Activated T-cell treated with anti-CD3 and anti-CD28 coated beads for 1 hour (primary cell): ENCODE measurements at regions not wholly inside any gene's neighbourhood (a gene's known extent, or its start where the extent isn't known, plus 50 kb on each side); places are given as distances from the start of the nearest gene placed in this dataset.
A peak's percentile ranks its signal among the peaks of the same experiment; 100 is the strongest.

Source experiments
- DNase-seq: peaks from one replicate; pipeline ENCODE4 v3.0.0-alpha.2; 2020; ENCODE audit warnings: low read depth

GRCh38 chr20:52783769-52784168, 188.4 kb upstream of the TSHZ2 start:
- DNase-seq = peak; percentile 2

- no peak for DNase-seq
Measured at GRCh38 chr20:52780462-52780861, 191.7 kb upstream of the TSHZ2 start.

GRCh38 chr20:52779125-52779524, 193.0 kb upstream of the TSHZ2 start:
- no peak for DNase-seq

- DNase-seq = no peak
Measured at GRCh38 chr20:52777171-52777570, 195.0 kb upstream of the TSHZ2 start.

DNA sequence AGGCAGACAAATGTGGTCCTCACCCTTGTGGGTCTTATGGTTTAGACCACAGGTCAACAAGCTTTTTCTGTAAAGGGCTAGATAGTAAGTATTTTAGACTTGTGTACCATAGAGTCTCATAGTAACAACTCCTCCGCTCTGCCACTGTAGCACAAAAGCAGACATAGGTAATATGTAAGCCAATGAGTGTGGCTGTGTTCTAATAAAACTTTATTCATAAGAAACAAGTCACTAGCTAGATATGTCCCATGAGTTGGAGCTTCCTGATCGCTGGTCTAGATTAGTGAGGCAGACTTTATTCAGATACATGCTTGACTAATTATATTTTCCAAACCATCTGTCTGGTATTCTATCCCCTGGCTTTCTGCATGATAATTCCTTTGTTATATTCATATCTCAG, 196.4 kb upstream of the TSHZ2 start:
- no peak for DNase-seq

DNA sequence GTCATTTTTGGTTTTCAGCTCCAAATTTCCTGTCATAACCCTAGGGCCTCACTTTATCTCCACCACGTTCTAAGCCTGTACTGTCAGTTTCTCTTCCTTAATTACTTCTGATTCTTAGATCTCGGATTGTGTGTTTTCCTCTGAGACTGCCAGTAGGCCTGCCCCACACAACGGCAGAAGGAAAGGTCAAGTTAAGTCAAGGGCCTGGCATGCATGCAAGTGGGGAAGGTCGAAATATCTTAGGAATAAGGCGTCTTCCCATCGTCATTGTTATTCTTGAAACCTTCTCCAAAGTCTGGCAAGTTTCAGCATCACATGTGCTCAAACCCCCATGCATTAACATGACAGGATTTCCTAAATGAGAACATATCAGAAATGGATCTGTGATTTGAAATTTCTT, 203.5 kb upstream of the TSHZ2 start:
- DNase-seq = no peak

DNA sequence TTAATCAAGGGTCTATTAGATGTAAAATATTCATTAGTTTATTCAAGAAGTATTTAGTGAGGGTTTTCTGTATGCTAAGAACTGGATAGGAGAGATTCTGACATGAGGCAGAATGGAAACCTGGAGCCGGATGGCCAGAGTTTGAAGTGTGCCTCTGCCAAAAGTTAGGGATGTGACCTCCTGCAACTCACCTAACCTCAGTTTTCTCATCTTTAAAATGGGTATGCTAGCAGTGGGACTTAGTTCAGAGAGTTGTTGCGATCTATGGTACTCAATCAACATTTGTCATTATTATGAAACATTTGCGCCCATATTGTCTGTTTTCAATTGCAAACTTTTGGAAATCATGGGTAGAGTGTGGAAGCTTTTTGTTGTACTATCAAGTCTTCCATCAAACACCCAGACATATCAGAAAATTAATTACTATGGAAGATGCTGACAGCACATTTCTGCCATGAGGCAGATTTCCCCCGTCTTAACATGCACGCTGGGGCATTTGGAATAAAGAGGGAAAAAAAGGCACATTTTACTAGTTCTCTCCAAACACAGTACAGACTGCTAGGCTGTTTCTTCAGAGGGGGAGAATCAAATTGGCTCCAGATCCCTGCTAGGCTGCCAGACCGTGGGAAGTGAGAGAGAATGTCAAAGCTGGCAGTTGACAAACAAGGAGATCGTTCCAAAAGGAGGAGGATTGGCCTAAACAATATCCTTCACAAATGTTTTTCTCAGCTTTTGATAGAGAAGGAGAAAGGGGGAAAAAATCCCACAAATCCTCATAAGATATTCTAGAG, 205.3 kb upstream of the TSHZ2 start:
- no peak for DNase-seq

DNA sequence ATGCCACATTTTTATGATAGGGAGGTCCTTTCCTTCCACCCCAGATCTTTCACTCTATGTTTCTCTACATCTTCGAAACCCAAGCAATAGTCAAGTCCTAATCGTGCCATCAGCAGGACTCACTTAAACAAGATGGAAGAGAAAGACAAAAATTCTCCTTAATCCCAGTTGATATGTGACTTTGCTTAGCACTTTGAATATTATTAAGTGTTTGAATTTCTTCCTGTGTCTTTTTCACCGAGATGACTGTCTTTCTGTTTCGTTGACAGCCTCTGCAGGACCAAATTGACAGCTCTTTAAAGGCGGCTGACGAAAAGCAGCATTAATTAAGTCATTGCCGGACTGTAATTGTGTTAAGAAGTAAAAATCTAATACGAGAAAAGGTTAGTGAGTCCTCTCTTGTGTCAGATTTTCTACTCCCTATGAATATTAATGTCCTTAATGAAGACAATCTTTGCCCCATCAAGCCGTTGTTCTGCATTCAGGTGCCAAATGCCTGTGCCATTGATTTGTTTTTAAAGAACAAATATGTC, 208.8 kb upstream of the TSHZ2 start:
- DNase-seq = no peak

- no peak for DNase-seq
Measured at GRCh38 chr20:52761867-52762266, 210.3 kb upstream of the TSHZ2 start.

- DNase-seq = no peak
Measured at GRCh38 chr20:52760791-52761190, 211.4 kb upstream of the TSHZ2 start.

- DNase-seq = no peak
Measured at GRCh38 chr20:52757411-52757810, 214.7 kb upstream of the TSHZ2 start.

DNA sequence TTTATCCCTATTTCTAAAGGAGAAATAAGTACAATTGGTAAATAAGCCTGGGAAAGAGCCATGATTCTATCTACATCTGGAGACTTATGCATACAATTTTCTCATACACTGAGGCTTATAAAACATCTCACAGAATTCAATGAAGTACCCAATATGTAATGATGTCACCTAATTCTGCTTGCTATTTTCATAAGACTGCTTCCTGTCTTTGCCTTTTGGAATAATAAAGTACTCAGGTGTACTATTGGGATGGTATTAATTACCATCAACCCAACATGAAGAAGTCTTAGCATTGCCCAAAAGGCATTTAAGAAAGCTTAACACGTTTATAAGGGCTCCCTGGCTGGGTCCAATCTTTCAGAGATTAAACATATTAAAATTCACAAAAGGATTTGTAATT, 216.4 kb upstream of the TSHZ2 start:
- no peak for DNase-seq

GRCh38 chr20:52754366-52754765, 217.8 kb upstream of the TSHZ2 start:
- DNase-seq = no peak

DNA sequence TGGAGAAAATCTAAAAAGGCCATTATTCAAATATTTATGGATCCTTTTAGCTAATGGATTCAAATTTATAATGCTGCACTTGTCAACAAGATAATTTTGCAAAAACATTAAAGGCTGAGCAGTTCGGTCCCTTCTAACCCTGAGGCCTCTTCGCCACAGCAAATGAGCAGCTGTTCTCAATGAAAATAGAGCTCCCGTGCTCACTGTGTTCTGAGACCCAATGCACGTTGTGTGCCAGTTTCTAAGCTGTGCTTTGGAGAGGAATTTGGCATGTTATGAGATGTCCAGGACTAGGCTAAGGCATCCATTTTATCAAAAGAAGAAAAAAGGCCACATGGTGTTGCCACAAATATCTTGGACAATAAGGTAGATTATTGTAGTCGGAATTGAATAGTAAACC, 220.1 kb upstream of the TSHZ2 start:
- DNase-seq = no peak

GRCh38 chr20:52751571-52751970, 220.6 kb upstream of the TSHZ2 start:
- no peak for DNase-seq

GRCh38 chr20:52749938-52750337, 222.2 kb upstream of the TSHZ2 start:
- DNase-seq = no peak

DNA sequence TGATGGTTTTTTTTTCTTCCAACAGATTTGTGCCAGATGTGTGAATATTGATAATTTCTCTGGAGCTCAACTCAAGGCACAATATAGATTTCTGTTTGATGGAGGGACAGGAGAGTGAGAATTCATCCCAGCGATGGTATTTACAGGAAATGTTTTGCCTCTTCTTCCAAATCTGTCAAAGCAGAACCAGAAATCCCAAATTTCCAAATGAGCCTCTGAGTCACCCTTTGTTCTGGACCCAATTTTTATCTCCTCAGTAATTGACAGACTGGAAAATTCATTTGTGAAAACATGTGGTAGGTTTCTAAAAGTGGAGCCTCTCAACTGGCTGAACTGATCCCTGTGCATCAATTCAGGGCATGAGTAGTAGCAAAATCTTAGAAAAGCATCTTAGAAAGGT, 223.2 kb upstream of the TSHZ2 start:
- no peak for DNase-seq

DNA sequence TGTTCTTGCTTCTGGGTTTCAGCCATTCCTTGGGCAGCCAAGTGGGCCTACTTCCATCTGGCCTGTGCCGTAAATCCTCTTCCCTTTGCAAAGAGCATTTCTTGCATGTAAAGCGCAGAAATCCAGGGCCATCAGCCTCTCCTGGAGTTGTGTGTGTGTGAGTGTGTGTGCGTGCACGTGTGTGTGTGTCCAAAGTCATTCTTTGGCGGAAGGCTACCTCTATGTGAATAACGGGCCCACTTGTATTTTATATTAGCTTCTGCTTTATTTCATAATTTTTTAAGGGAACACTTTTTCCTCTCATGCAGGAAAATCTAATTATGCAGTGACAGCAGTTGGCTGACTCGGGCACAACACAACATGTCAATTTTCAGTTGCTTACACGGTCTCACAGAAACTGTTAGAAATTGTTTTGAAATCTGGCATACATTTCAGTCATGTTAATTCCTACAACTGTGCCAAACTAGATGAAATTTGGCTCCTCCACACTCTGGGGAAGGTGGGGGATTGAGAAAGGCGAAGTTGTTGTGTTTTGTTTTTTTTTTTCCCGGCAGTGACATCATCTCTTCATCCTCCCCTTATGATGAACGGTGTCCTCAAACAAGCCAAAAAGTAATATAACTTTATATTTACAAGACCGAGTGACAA, 223.7 kb upstream of the TSHZ2 start:
- DNase-seq = no peak

DNA sequence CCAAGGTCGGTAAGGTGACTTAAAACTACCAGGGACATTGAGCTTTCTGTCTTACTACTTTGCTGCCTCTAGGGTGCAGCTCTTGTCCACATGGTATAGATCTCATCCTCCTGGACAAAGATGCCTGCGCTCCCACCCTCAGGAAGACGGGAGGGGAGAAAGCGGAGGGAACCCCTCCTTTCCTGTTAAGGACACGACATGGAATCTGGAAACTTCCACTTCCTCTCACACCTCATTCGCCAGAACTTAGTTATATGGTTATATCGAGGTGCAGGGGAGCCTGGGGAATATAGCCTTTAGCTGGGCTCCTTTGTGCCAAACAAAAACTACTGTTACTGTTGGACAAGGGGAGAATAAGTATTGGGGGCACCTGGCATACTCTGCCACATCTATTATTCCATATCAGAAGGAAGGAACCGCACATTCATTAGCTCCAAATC, 224.3 kb upstream of the TSHZ2 start:
- no peak for DNase-seq

- no peak for DNase-seq
Measured at GRCh38 chr20:52746770-52747169, 225.4 kb upstream of the TSHZ2 start.

DNA sequence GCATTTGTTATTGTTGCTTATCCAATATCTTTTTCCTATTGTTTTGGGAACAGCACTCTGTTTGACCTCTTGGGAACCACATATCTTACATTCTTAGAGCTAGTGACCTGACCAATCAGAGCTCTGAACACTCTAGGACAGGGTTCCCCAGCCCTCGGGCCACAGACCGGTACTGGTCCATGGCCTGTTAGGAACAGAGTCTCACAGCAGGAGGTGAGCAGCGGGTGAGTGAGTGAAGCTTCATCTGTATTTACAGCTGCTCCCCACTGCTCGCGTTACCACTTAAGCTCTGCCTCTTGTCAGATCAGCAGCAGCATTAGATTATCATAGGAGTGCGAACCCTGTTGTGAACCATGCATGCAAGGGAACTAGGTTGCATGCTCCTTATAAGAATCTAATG, 226.0 kb upstream of the TSHZ2 start:
- DNase-seq = no peak

DNA sequence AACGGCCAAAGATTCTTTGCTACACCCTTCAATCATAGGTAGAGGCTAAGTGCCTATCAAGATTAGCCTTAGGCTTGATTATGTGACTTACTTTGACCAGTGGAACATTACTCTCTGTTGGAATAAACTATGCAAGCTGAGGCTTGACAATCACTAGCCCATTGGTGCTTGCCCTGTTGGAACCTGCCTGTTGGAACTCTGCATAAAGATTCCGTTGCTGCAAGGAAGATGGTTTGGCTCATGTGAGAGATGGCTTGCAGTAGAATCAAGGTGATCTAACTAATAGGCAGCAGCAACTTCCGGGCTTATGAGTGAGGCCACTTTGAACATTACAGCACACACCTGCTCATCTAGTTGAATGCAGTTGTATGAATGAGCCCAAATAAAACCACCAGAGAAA, 227.7 kb upstream of the TSHZ2 start:
- DNase-seq = no peak

DNA sequence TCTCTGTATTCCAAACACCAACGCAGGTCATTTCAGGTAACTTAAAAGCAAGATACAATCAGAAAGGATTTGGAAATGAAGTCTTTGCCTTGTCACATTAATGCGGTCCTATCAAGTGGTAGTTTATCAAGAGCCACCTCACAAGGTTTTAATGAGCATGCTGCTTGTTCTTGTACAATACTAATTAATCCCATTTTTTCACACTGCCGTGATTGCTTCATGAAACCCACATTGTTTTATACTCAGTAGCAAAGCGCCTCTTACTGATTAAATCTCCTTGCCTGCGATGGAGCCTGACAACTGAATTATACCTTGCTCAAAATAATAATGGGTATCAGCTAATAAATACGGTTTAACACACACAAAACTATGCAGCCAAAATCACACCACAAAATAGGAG, 234.1 kb upstream of the TSHZ2 start:
- no peak for DNase-seq

GRCh38 chr20:52736507-52736906, 235.7 kb upstream of the TSHZ2 start:
- DNase-seq = no peak
